ENCODE measurements at regions not wholly inside any gene's neighbourhood (a gene's known extent, or its start where the extent isn't known, plus 50 kb on each side); places are given as distances from the start of the nearest gene placed in this dataset.
"Not testable (repeated sequence)": the region's sequence is repeated elsewhere in the genome, so short reads cannot be mapped to it uniquely, and the experiment has no call there.

- not testable (repeated sequence) for DNase-seq
Measured at GRCh38 chr9:67112148-67112547, 119.8 kb upstream of the SPATA31A3 start.

GRCh38 chr9:67111733-67112132 lies 119.4 kb upstream of the SPATA31A3 start:
- not testable (repeated sequence) for DNase-seq

- DNase-seq: not testable (repeated sequence)
Measured at GRCh38 chr9:67109859-67110258, 117.5 kb upstream of the SPATA31A3 start.

- not testable (repeated sequence) for DNase-seq
Measured at GRCh38 chr9:67106659-67107058, 114.3 kb upstream of the SPATA31A3 start.

- not testable (repeated sequence) for DNase-seq
Measured at GRCh38 chr9:67102506-67103276, 110.3 kb upstream of the SPATA31A3 start.

GRCh38 chr9:67091104-67091503 lies 98.8 kb upstream of the SPATA31A3 start:
- DNase-seq: not testable (repeated sequence)

GRCh38 chr9:67086862-67087261 lies 94.5 kb upstream of the SPATA31A3 start:
- not testable (repeated sequence) for DNase-seq

- not testable (repeated sequence) for DNase-seq
Measured at GRCh38 chr9:67066140-67066539, 73.8 kb upstream of the SPATA31A3 start.

GRCh38 chr9:67058898-67059715 lies 66.8 kb upstream of the SPATA31A3 start:
- peak; percentile 1 to 4 for DNase-seq
